ENCODE measurements at regions not wholly inside any gene's neighbourhood (a gene's known extent, or its start where the extent isn't known, plus 50 kb on each side); places are given as distances from the start of the nearest gene placed in this dataset.

DNA sequence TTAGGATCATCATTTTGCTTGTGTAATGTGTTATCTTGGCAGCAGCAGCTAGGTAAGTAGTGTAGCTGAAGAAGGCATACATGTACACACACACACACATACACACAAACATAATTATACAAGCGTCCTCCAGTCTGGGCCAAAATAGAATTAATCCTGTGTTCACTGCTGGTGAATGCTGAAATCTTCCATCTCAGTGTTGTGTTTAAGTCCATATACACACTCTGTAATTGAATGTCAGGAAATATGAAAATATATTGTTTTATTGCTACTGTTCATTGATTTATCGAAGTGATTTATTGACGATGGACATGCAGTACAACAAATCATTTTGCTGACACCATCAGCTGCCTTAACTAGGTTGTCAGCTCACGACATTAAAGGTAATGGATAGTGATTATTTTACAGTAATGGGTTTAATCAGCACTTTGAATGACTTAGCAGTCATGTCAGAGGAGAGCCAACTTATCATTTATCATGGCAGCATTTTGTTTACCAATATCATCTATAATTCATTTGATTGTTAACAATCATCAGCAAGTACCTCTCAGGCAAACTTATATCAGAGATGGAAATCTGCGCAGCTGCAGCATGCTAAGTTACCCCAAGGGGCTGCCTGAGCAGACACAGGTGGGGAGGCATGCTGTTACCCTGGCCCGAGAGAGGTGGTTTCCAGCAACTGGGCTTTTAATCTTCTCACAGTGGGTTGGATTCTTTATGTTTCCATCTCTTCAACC lies 83.7 kb upstream of the FSHR start:
- no peak for TF ChIP-seq RAD21 (IDR thresholded peaks at IDR 0.05; ENCODE audit: low read depth)
- no peak for TF ChIP-seq FOXM1 (IDR thresholded peaks at IDR 0.05; ENCODE audit: borderline replicate concordance, low read depth)
- no peak for TF ChIP-seq ZBTB7A (IDR thresholded peaks at IDR 0.05; ENCODE audit: low read depth)
- no peak for TF ChIP-seq YY1 (IDR thresholded peaks at IDR 0.05; ENCODE audit: low read depth)
- TF ChIP-seq TCF12 (IDR thresholded peaks at IDR 0.05; ENCODE audit: low read depth): no peak
- TF ChIP-seq, protein P1, sequence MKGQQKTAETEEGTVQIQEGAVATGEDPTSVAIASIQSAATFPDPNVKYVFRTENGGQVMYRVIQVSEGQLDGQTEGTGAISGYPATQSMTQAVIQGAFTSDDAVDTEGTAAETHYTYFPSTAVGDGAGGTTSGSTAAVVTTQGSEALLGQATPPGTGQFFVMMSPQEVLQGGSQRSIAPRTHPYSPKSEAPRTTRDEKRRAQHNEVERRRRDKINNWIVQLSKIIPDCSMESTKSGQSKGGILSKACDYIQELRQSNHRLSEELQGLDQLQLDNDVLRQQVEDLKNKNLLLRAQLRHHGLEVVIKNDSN (IDR thresholded peaks at IDR 0.05): no peak
- TF ChIP-seq TAF1 (IDR thresholded peaks at IDR 0.05; ENCODE audit: low read depth): no peak
- TF ChIP-seq, protein P2, sequence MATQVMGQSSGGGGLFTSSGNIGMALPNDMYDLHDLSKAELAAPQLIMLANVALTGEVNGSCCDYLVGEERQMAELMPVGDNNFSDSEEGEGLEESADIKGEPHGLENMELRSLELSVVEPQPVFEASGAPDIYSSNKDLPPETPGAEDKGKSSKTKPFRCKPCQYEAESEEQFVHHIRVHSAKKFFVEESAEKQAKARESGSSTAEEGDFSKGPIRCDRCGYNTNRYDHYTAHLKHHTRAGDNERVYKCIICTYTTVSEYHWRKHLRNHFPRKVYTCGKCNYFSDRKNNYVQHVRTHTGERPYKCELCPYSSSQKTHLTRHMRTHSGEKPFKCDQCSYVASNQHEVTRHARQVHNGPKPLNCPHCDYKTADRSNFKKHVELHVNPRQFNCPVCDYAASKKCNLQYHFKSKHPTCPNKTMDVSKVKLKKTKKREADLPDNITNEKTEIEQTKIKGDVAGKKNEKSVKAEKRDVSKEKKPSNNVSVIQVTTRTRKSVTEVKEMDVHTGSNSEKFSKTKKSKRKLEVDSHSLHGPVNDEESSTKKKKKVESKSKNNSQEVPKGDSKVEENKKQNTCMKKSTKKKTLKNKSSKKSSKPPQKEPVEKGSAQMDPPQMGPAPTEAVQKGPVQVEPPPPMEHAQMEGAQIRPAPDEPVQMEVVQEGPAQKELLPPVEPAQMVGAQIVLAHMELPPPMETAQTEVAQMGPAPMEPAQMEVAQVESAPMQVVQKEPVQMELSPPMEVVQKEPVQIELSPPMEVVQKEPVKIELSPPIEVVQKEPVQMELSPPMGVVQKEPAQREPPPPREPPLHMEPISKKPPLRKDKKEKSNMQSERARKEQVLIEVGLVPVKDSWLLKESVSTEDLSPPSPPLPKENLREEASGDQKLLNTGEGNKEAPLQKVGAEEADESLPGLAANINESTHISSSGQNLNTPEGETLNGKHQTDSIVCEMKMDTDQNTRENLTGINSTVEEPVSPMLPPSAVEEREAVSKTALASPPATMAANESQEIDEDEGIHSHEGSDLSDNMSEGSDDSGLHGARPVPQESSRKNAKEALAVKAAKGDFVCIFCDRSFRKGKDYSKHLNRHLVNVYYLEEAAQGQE (IDR thresholded peaks at IDR 0.05; ENCODE audit: low read depth): no peak
- no peak for TF ChIP-seq EP300 (IDR thresholded peaks at IDR 0.05; ENCODE audit: borderline replicate concordance)
- TF ChIP-seq, protein P3, sequence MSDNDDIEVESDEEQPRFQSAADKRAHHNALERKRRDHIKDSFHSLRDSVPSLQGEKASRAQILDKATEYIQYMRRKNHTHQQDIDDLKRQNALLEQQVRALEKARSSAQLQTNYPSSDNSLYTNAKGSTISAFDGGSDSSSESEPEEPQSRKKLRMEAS (IDR thresholded peaks at IDR 0.05): no peak
- TF ChIP-seq CREB1 (IDR thresholded peaks at IDR 0.05; ENCODE audit: low read depth): no peak
- no peak for TF ChIP-seq EGR1 (IDR thresholded peaks at IDR 0.05)
- TF ChIP-seq TEAD4 (IDR thresholded peaks at IDR 0.05): no peak

DNA sequence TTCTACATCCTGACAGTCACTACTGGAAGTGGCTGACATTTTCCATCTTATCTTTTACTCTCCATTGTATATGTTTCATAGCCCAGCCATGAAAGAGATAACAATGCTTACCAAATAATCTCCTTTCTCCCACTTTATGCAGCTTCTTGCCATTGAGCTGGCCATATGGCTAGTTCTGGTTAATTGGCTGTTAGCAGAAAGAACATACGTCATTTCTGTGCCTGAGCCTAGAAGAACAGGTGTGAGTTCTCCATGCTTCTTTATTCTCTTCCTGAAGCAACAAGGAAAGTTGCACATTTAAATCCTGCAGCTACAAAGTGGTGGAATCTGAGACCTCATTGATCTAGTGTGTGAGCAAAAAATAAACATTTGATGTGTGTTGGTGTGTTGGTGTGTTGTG lies 82.0 kb upstream of the FSHR start:
- no peak for TF ChIP-seq EP300 (IDR thresholded peaks at IDR 0.05; ENCODE audit: borderline replicate concordance)
- no peak for TF ChIP-seq TAF1 (IDR thresholded peaks at IDR 0.05; ENCODE audit: low read depth)
- no peak for TF ChIP-seq YY1 (IDR thresholded peaks at IDR 0.05; ENCODE audit: low read depth)
- TF ChIP-seq, protein P2 (IDR thresholded peaks at IDR 0.05; ENCODE audit: low read depth): no peak
- TF ChIP-seq NFIC (IDR thresholded peaks at IDR 0.05): no peak
- TF ChIP-seq, protein P3 (IDR thresholded peaks at IDR 0.05): no peak
- no peak for TF ChIP-seq CREB1 (IDR thresholded peaks at IDR 0.05; ENCODE audit: low read depth)
- TF ChIP-seq, protein P1 (IDR thresholded peaks at IDR 0.05): no peak
- no peak for TF ChIP-seq RAD21 (IDR thresholded peaks at IDR 0.05; ENCODE audit: low read depth)
- TF ChIP-seq CEBPB (IDR thresholded peaks at IDR 0.05): no peak

DNA sequence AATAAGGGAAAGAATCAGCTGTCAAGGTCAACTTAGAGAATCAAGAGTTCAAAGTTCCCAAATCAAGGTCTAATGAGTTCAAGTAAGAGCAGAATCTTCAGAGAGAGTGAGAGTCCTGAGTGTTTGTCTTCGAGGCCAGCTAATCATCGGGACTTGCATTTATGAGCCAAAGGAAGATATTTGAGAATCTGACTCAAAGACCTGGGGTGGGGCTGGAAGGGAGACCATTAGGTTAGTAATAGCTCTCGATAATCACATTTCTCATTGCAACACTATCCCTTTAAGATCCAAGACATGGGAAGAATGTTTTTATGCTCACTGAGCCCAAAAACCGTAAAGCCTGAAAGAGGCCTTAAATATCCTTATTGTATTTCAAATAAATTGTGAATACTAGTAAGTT lies 72.0 kb upstream of the FSHR start:
- TF ChIP-seq TAF1 (IDR thresholded peaks at IDR 0.05; ENCODE audit: low read depth): no peak
- no peak for TF ChIP-seq EGR1 (IDR thresholded peaks at IDR 0.05)
- TF ChIP-seq FOXM1 (IDR thresholded peaks at IDR 0.05; ENCODE audit: borderline replicate concordance, low read depth): no peak
- no peak for TF ChIP-seq CREB1 (IDR thresholded peaks at IDR 0.05; ENCODE audit: low read depth)
- TF ChIP-seq, protein P2 (IDR thresholded peaks at IDR 0.05; ENCODE audit: low read depth): no peak
- TF ChIP-seq, protein P1 (IDR thresholded peaks at IDR 0.05): no peak
- no peak for TF ChIP-seq ZBTB7A (IDR thresholded peaks at IDR 0.05; ENCODE audit: low read depth)
- no peak for TF ChIP-seq TCF12 (IDR thresholded peaks at IDR 0.05; ENCODE audit: low read depth)
- no peak for TF ChIP-seq EP300 (IDR thresholded peaks at IDR 0.05; ENCODE audit: borderline replicate concordance)
- no peak for TF ChIP-seq YY1 (IDR thresholded peaks at IDR 0.05; ENCODE audit: low read depth)
- no peak for TF ChIP-seq RAD21 (IDR thresholded peaks at IDR 0.05; ENCODE audit: low read depth)

DNA sequence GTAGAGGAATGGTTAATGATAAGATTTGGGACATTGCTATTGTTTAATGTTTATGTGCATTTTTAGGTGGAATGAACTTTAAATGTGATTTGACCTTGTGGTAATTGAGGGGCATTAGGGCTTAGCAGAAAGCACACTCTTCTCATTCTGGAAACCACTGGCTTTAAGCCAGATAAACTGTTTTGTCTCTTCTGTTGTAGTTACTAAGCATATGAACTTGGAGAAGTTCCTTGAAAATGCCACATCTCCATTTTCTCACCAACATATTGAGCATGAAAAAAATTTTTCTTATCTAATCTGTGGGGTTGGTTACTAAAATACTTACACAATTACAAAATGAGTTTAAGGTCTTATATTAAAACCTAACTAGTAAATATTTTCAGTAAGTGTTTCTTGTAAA lies 70.8 kb upstream of the FSHR start:
- TF ChIP-seq, protein P3 (IDR thresholded peaks at IDR 0.05): no peak
- TF ChIP-seq CEBPB (IDR thresholded peaks at IDR 0.05) (no peak), TEAD4 (IDR thresholded peaks at IDR 0.05) (no peak), YY1 (IDR thresholded peaks at IDR 0.05; ENCODE audit: low read depth) (no peak), ZBTB7A (IDR thresholded peaks at IDR 0.05; ENCODE audit: low read depth) (no peak), TAF1 (IDR thresholded peaks at IDR 0.05; ENCODE audit: low read depth) (no peak), CREB1 (IDR thresholded peaks at IDR 0.05; ENCODE audit: low read depth) (no peak), RAD21 (IDR thresholded peaks at IDR 0.05; ENCODE audit: low read depth) (no peak), EGR1 (IDR thresholded peaks at IDR 0.05) (no peak), FOXM1 (IDR thresholded peaks at IDR 0.05; ENCODE audit: borderline replicate concordance, low read depth) (no peak), NFIC (IDR thresholded peaks at IDR 0.05) (no peak), EP300 (IDR thresholded peaks at IDR 0.05; ENCODE audit: borderline replicate concordance) (no peak), TCF12 (IDR thresholded peaks at IDR 0.05; ENCODE audit: low read depth) (no peak)
- TF ChIP-seq, protein P1 (IDR thresholded peaks at IDR 0.05): no peak
- TF ChIP-seq, protein P2 (IDR thresholded peaks at IDR 0.05; ENCODE audit: low read depth): no peak
